NCI-H1694 treated with DMSO at 0.1 percent for 48 hours (cell line): ENCODE measurements at regions not wholly inside any gene's neighbourhood (a gene's known extent, or its start where the extent isn't known, plus 50 kb on each side); places are given as distances from the start of the nearest gene placed in this dataset.
A peak's percentile ranks its signal among the peaks of the same experiment; 100 is the strongest.

Source experiments
- DNase-seq: peaks from one replicate; lab custom pipeline; 2025; lab: John Stamatoyannopoulos, UW

DNA sequence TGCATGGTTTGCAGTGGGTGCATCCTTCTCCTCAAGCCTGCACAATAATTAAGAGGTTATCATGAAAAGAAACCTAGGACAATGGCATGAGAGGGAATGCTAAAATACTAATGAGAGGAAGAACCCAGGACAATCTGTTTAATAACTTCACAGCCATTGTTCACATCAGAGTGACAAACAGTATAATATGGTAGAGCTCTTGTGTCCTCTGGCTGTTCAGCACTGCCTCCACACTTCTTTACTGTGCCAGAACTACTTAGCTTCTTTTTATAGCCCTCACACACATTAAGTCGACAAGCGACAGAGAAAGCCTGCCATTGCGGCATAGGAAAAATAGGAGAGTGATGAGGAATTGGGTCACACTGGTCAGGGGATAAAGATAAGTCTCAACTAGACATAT, 65.0 kb upstream of the MEIS2 start:
- no peak for DNase-seq

GRCh38 chr15:37166402-37166801, 66.1 kb upstream of the MEIS2 start:
- DNase-seq = no peak

- DNase-seq = no peak
Observed at GRCh38 chr15:37181339-37181738, 81.0 kb upstream of the MEIS2 start.

GRCh38 chr15:37199545-37199944, 99.2 kb upstream of the MEIS2 start:
- DNase-seq = no peak

DNA sequence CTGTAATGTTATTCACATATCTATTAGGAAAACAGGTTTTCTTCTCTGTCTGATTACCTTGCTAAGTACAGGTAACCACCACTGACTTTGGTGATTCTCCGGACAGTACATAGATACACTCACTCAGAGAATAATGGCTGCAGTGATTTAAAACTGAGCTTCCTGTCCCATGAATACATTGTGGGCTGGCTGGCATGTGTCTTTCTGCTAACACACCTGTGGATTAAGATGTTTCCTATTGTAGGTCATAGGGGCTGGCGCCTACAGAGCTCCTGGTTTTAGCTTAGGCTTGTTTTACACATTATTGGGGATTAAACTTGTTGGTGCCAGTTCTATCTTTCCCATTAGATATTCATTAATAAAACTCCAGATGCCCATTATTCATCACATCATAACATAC, 102.7 kb upstream of the MEIS2 start:
- DNase-seq = no peak

DNA sequence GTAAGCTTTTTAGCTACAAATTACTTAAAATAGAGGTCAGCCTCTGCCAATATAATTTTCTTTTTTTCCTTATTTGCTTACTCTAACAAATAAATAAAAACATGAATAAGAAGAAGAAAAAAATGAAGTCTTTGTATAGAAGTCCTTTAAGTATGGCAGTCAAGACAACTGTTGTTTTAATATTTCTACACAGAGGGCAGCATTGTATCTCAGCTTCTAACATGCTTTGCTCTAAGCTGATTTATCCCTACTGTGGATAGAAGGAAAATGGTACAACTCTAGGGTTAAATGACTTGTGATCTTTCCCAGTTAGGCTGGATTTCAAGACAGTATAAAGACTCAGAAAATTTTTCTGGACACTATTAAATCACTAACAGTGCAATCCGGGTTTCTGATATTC, 104.3 kb upstream of the MEIS2 start:
- no peak for DNase-seq

GRCh38 chr15:37206690-37207089, 106.3 kb upstream of the MEIS2 start:
- DNase-seq = no peak

GRCh38 chr15:37208146-37209040, 108.0 kb upstream of the MEIS2 start:
- no peak for DNase-seq

- no peak for DNase-seq
Observed at GRCh38 chr15:37209041-37209363, 108.7 kb upstream of the MEIS2 start.

GRCh38 chr15:37217567-37217966, 117.2 kb upstream of the MEIS2 start:
- no peak for DNase-seq

DNA sequence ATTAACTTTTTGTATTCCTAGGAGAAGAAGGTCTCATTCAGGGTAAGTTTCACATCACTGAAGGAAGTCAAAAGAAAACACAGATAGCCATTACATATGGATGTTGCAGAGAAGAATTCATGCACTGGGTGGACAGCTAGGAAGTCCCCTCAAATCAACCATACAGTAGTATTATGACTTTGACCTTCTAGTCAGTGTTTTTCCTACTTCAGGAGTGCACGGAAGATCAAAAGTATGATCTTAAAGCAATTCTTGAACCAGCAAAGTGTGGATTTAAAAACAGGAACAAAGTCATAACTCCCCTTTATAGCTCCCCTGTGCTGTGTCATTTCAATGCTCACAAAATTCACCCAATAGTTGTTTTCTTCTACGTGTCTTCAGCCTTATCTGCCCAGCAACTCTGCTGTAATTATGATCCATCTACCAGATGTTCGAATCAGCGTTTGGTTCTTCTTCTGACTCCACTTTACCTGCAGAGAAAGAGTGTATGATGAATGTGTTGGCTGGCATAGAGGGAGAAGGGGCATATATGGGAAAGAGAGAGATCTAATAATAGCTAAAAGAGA, 118.1 kb upstream of the MEIS2 start:
- DNase-seq = no peak

DNA sequence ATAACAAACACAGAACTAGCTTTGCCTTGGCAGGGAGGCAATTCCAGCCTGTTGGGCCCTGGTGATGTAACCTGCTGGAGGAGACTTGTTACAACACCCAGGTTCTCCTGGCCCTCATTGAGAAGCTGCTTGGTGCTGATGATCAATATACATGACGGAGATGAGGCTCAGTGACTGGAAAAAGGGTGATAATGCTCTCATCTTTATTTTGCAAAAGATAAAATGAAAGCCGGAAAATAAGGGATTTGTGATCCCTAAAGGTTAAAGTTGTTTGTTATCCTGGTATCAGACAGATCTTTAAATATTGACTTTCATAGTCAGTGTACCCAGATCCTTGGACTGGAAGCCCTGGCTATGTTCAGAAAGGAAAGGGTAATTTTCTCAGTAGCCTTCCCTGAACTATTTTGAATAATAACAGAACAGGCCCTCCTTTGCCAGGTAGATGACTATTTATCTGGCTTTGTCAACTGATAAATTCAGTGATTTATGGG, 118.9 kb upstream of the MEIS2 start:
- DNase-seq = no peak

GRCh38 chr15:37220949-37221670, 120.8 kb upstream of the MEIS2 start:
- peak; percentile 91 for DNase-seq

- peak; percentile 87 for DNase-seq
Observed at GRCh38 chr15:37221671-37222145, 121.4 kb upstream of the MEIS2 start.

DNA sequence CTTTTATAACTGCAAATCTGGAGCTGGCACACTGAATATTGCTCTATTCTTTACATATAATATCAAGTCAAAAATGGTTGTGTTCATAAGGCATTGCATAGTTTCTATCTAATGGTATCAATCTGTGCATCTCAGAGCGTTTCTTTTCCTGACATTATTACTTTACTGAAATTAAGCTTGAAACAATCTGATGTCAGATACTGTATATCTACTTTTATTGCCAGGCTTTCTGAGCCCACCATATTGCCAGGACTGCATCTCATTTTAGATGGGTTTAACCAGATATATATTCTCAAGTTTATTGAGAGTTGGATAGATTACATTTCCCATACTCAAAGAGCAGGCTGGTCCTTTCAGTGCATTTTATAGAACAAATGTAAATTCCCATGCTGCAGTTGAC, 122.7 kb upstream of the MEIS2 start:
- no peak for DNase-seq

GRCh38 chr15:37229855-37230619, 129.7 kb upstream of the MEIS2 start:
- no peak for DNase-seq

DNA sequence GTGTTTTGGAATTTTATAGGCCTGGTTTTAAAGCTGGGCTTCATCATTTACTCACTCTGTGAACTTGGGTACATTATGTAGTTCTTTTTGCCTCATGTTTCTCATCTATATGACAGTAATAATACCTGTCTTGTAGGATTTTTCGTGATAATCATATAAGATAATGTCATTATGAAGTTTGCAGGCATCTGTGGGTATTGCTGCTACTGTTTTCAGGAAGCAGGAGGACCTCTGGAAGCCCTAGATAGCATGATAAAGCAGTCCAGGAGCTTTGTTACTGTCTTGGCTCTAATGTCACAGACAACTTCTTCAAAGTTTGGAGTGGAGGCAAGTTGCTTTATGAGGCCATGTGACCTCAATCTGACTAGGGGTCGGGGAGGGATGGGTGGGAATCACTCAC, 145.0 kb upstream of the MEIS2 start:
- DNase-seq = no peak

DNA sequence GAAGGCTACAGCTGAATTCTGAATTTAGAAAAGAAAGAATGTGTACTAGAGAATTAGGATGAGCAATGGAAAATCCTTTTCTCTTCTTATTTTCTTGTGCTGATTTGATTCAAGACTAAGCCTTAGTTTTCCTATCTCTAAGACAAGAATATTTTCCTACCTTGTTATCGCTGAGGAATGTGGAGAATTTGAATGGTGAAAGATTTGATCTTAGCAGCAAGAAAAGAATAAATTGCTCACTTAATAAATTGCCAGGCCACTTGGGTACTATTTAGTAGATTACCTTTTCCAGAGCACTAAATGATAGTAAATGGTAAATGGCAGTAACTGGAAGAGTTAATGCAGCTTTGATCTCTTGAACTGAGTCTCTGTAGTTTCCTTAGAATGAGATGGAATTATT, 145.7 kb upstream of the MEIS2 start:
- no peak for DNase-seq

- DNase-seq = no peak
Observed at GRCh38 chr15:37246856-37247255, 146.5 kb upstream of the MEIS2 start.

GRCh38 chr15:37249249-37249648, 148.9 kb upstream of the MEIS2 start:
- DNase-seq = no peak

DNA sequence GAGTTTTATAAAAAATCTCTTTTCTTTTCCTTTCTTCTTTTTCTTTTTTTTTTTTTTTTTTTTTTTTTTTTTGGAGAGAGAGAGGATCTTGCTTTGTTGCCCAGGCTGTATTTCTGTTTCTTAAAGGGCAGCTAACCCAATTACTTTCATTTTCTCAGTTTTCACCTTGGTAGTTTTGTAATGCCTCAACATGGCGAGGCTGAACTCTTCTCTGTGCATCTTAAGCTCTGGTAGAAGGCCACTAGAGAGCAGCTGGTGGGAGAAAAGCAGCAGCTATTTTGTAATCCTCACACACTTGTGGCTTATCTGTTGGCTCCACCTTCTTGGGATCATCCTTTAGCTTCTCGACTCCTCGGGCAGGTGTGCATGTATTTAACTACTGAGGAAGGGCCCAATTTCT, 152.2 kb upstream of the MEIS2 start:
- no peak for DNase-seq

- DNase-seq = no peak
Observed at GRCh38 chr15:37253877-37254276, 153.5 kb upstream of the MEIS2 start.
